CD8-positive, alpha-beta memory T cell (primary cell): ENCODE measurements at regions not wholly inside any gene's neighbourhood (a gene's known extent, or its start where the extent isn't known, plus 50 kb on each side); places are given as distances from the start of the nearest gene placed in this dataset.

Experiments
- CTCF ChIA-PET: fragments of 350-600 bp; sonication (Branson Sonifier 250); formaldehyde crosslinking; loops from one replicate; lab custom pipeline; 2021; ENCODE audit warnings: antibody characterized with exemption; lab: Charles Lee
- POLR2A ChIA-PET: fragments of 350-600 bp; sonication (Branson Sonifier 250); formaldehyde crosslinking; loops from one replicate; lab custom pipeline; 2021; ENCODE audit warnings: antibody characterized with exemption; lab: Charles Lee
- DNase-seq, 5 donors: peaks; one replicate each; pipeline versions ENCODE4 v3.0.0 to v3.0.0-alpha.2; 2020 to 2022; ENCODE audit warnings: mixed read lengths in 1 of 5
- H3K27ac ChIP-seq: one replicate; pipeline ENCODE4 v1.7.0; 2013; ENCODE audit warnings: low read depth, mild to moderate bottlenecking, low read length, moderate library complexity
- H3K27me3 ChIP-seq: 2 replicates; pipeline ENCODE4 v1.7.0; 2013; ENCODE audit warnings: low read length, mild to moderate bottlenecking; ENCODE audit not compliant: insufficient read depth, poor library complexity, severe bottlenecking
- H3K36me3 ChIP-seq: 2 replicates; pipeline ENCODE4 v1.7.0; 2013; ENCODE audit warnings: mild to moderate bottlenecking, low read length, moderate library complexity; ENCODE audit not compliant: insufficient read depth
- H3K4me1 ChIP-seq: 2 replicates; pipeline ENCODE4 v1.7.0; 2013; ENCODE audit warnings: mild to moderate bottlenecking, low read length, moderate library complexity; ENCODE audit not compliant: insufficient read depth
- H3K4me3 ChIP-seq: 2 replicates; pipeline ENCODE4 v1.7.0; 2013; ENCODE audit warnings: mild to moderate bottlenecking, low read length
- H3K9me3 ChIP-seq: 2 replicates; pipeline ENCODE4 v1.7.0; 2013; ENCODE audit warnings: mild to moderate bottlenecking, low read length
- H3K27ac Mint-ChIP-seq, 8 donors: one replicate each; pipeline ENCODE4 v1.8.0; 2020 to 2021; ENCODE audit warnings: mixed read lengths in 8 of 8, mild to moderate bottlenecking in 6 of 8, inconsistent platforms in 3 of 8, moderate library complexity in 3 of 8
- H3K27me3 Mint-ChIP-seq, 2 donors: one replicate each; pipeline ENCODE4 v1.8.0; 2020 to 2021; ENCODE audit warnings: mixed read lengths in 2 of 2, mild to moderate bottlenecking in 1 of 2, moderate library complexity in 1 of 2
- H3K36me3 Mint-ChIP-seq, 3 donors: one replicate each; pipeline ENCODE4 v1.8.0; 2020 to 2021; ENCODE audit warnings: mixed read lengths in 3 of 3, inconsistent platforms in 1 of 3, mild to moderate bottlenecking in 1 of 3
- H3K4me1 Mint-ChIP-seq, 3 donors: one replicate each; pipeline ENCODE4 v1.8.0; 2020 to 2021; ENCODE audit warnings: mixed read lengths in 3 of 3, inconsistent platforms in 1 of 3, mild to moderate bottlenecking in 1 of 3
- H3K4me3 Mint-ChIP-seq, 7 donors: one replicate each; pipeline ENCODE4 v1.8.0; 2020 to 2021; ENCODE audit warnings: mixed read lengths in 7 of 7, mild to moderate bottlenecking in 6 of 7, moderate library complexity in 4 of 7, inconsistent platforms in 2 of 7
- H3K9me3 Mint-ChIP-seq, 5 donors: one replicate each; pipeline ENCODE4 v1.8.0; 2020 to 2022; ENCODE audit warnings: mixed read lengths in 5 of 5, mild to moderate bottlenecking in 3 of 5, moderate library complexity in 2 of 5, inconsistent platforms in 1 of 5

DNA sequence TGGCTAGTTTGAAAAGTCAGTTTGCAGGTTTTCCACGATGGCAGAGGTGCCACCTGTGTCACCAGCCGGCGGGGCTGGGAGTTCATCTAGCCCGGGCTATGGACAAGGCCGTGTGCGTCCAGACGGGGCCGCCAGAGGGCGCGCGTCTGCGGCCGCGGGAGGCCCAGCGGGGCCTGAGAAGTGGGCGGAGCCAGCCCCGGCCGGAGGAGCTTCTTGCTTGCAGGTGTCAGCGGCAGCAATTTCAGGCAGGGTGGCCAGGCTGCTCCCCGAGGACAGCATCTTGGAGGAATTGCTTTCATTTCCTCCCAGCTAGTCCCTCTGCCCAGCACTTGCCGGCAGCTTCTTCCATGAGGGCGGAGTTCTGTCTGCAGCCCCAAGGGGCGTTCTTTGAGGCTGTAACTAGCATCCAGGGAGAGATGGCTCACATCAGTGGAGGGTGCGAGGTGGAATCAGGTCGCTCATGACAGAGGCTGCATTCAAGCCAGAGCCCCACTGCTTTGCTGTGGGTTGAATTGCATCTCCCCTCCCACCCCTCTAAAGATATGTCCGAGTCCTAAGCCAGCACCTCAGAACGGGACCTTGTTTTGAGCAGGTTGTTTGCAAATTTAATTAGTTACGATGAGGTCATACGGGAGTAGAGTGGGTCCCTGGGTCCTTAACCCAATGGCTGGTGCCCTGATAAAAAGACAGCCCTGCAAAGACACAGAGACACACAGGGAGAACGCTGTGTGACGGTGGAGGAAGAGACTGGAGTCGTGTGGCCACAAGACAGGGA is 85.9 kb upstream of the MKI67 start:
- H3K4me3 Mint-ChIP-seq: peak overlapping the region; percentile 85 to 93 (median 89)
- Histone ChIP-seq H3K27ac (no peak overlapping the region), H3K27me3 (no peaks in the 10 kb centered on the region), H3K4me3 (peak overlapping the region; percentile 47), H3K36me3 (no peaks in the 10 kb centered on the region), H3K4me1 (peaks cover 5% of the 10 kb centered on the region), H3K9me3 (no peaks in the 10 kb centered on the region)
- ChIA-PET POLR2A (interaction anchor here (0.6 to 1.5 kb wide), 2 partner anchors 17 to 25 kb away, joined by 6 read pairs; no protein-coding TSS in a partner anchor), CTCF (interaction anchor here (0.6 to 6.5 kb wide), 36 partner anchors 10 to 1916 kb away, joined by 3 to 68 read pairs (median 4); partner anchors contain the start of gene C10orf143)
- H3K9me3 Mint-ChIP-seq: no peaks in the 10 kb centered on the region
- no peaks in the 10 kb centered on the region for H3K36me3 Mint-ChIP-seq
- peaks cover 2 to 5% of the 10 kb centered on the region in 2 donors for H3K27me3 Mint-ChIP-seq
- H3K27ac Mint-ChIP-seq: peak overlapping the region; percentile 55 to 91 (median 84)
- H3K4me1 Mint-ChIP-seq: peaks cover 11 to 21% (median 13%) of the 10 kb centered on the region in 3 donors
- DNase-seq: peak; percentile 75 to 85 (median 78)

DNA sequence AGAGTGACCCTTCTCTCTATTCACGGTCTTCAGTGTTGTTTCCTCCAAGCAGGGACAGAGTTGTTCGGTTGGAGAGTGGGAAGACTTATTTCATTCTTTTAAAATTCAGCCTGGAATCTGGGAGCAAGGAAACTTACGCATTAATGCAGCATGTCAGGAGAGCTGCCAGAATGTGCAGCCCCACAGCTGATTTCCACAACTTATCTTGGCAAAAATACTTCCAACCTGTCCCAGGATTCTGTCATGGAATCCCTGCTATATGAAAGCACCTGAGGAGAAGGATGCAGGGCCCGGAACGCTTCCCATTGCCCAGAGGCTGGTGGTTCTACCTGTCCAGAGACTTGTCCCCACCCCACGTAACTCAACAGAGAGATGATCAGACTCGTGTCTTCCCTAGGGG is 86.9 kb upstream of the MKI67 start:
- no peaks in the 10 kb centered on the region for H3K27me3 ChIP-seq
- H3K36me3 ChIP-seq: no peaks in the 10 kb centered on the region
- H3K9me3 ChIP-seq: no peaks in the 10 kb centered on the region
- no peak overlapping the region for H3K27ac ChIP-seq
- H3K4me3 ChIP-seq: no peak overlapping the region
- peaks cover 5% of the 10 kb centered on the region for H3K4me1 ChIP-seq
- peaks cover 11 to 21% (median 13%) of the 10 kb centered on the region in 3 donors for H3K4me1 Mint-ChIP-seq
- no peaks in the 10 kb centered on the region for H3K36me3 Mint-ChIP-seq
- POLR2A ChIA-PET: no interaction called here
- no peak overlapping the region for H3K4me3 Mint-ChIP-seq
- H3K27ac Mint-ChIP-seq: peak overlapping the region in 1 of 8 donors; percentile 32
- CTCF ChIA-PET: interaction anchor here (1.2 to 6.5 kb wide), 10 partner anchors 20 to 1915 kb away, joined by 3 to 68 read pairs (median 8); no protein-coding TSS in a partner anchor
- no peaks in the 10 kb centered on the region for H3K9me3 Mint-ChIP-seq
- DNase-seq: no peak
- H3K27me3 Mint-ChIP-seq: peaks cover under 1 to 7% of the 10 kb centered on the region in 2 donors

DNA sequence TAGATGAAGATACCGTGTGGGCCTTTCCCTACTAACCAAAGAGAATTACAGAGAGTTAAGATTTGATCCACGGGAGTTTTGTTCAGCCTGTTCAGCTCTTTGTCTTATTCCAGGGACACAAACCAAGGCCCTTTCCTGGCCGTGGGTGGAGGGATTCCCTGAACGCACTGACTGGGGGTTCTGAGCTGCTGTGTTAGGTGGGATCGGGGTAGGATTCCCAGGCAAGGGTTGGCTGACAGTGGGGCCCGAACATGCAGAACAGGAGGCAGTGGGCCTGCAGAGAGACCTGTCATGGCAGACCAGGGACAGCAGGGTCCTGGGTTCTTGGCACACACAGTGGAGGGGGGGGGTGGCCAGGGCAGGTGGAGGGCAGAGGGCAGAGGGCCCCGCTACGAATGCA is 89.5 kb upstream of the MKI67 start:
- no peaks in the 10 kb centered on the region for H3K36me3 ChIP-seq
- no peaks in the 10 kb centered on the region for H3K9me3 ChIP-seq
- no peak overlapping the region for H3K4me3 Mint-ChIP-seq
- H3K4me1 ChIP-seq: no peaks in the 10 kb centered on the region
- no peaks in the 10 kb centered on the region for H3K27me3 ChIP-seq
- no peak overlapping the region for H3K27ac Mint-ChIP-seq
- no peak for DNase-seq
- H3K27me3 Mint-ChIP-seq: peaks cover 0 to 4% of the 10 kb centered on the region in 2 donors
- H3K36me3 Mint-ChIP-seq: no peaks in the 10 kb centered on the region
- no peaks in the 10 kb centered on the region for H3K9me3 Mint-ChIP-seq
- H3K4me3 ChIP-seq: no peak overlapping the region
- H3K27ac ChIP-seq: no peak overlapping the region
- peaks cover 10 to 11% (median 10%) of the 10 kb centered on the region in 3 donors for H3K4me1 Mint-ChIP-seq
- POLR2A ChIA-PET: no interaction called here
- CTCF ChIA-PET: no interaction called here

DNA sequence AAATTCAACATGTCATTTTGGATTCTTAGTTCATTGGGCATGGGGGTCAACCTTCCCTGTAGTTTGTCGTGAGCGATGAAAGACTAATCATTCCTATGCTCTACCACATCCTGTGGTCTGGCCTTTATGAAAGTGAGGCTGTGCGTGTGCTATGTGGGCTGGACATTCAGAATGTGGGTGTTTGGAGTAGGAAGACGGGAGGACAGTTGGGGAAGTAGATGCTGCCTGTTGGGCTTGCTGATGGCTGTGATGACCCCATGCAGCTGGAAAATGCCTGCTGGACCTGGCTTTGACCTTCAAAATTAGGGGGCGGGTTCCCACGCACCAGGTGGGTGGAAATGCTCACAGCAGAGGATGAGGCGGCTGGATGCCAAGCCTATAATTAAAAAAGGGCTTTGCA is 90.9 kb upstream of the MKI67 start:
- no peak overlapping the region for H3K27ac Mint-ChIP-seq
- peaks cover 6 to 10% (median 8%) of the 10 kb centered on the region in 3 donors for H3K4me1 Mint-ChIP-seq
- no peak overlapping the region for H3K4me3 Mint-ChIP-seq
- H3K27ac ChIP-seq: no peak overlapping the region
- peaks cover 9 to 14% of the 10 kb centered on the region in 2 donors for H3K27me3 Mint-ChIP-seq
- no peak overlapping the region for H3K4me3 ChIP-seq
- POLR2A ChIA-PET: no interaction called here
- no peak for DNase-seq
- no peaks in the 10 kb centered on the region for H3K36me3 ChIP-seq
- no peaks in the 10 kb centered on the region for H3K27me3 ChIP-seq
- CTCF ChIA-PET: interaction anchor here (1.4 kb wide), 1 partner anchor 166 kb away, joined by 3 read pairs; no protein-coding TSS in a partner anchor
- no peaks in the 10 kb centered on the region for H3K36me3 Mint-ChIP-seq
- no peaks in the 10 kb centered on the region for H3K4me1 ChIP-seq
- no peaks in the 10 kb centered on the region for H3K9me3 Mint-ChIP-seq
- no peaks in the 10 kb centered on the region for H3K9me3 ChIP-seq

DNA sequence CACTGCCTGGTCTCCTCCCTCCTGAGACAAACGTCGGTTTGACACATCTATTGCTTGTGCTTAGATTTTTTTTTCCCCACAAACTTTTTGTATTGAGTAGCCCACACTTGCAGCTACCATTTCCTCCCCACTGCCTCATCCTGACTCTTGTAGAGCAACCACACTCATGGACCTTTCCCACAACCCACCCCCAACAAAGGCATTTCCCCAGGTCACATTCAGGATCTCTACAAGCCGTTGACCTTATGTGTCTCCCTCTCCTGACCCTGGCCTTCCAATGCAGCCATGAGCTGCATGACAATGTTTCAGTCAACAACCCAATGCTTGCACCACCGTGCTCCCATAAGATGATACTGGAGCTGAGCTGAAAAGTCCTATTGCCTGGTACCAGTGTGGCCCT is 91.9 kb upstream of the MKI67 start:
- no peaks in the 10 kb centered on the region for H3K36me3 ChIP-seq
- peaks cover 9 to 19% of the 10 kb centered on the region in 2 donors for H3K27me3 Mint-ChIP-seq
- peak overlapping the region in 1 of 8 donors; percentile 64 for H3K27ac Mint-ChIP-seq
- H3K27me3 ChIP-seq: no peaks in the 10 kb centered on the region
- ChIA-PET CTCF (no interaction called here), POLR2A (no interaction called here)
- no peak overlapping the region for H3K4me3 ChIP-seq
- H3K36me3 Mint-ChIP-seq: no peaks in the 10 kb centered on the region
- H3K27ac ChIP-seq: no peak overlapping the region
- H3K4me1 ChIP-seq: no peaks in the 10 kb centered on the region
- no peaks in the 10 kb centered on the region for H3K9me3 Mint-ChIP-seq
- H3K4me1 Mint-ChIP-seq: peaks cover 4 to 8% (median 5%) of the 10 kb centered on the region in 3 donors
- H3K9me3 ChIP-seq: no peaks in the 10 kb centered on the region
- no peak for DNase-seq
- H3K4me3 Mint-ChIP-seq: peak overlapping the region in 1 of 7 donors; percentile 30

DNA sequence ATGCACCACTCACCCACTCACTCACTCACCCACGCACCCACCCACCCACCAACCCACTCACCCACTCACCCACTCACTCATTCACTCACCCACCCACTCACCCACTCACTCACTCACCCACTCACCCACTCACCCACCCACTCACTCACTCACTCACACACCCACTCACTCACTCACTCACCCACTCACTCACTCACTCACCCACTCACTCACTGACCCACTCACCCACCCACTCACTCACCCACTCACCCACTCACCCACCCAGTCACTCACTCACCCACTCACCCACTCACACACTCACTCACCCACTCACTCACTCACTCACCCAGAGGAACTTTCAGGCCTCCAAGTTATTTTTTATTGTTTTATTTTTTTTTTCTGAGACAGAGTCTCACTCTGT is 93.1 kb upstream of the MKI67 start:
- Mint-ChIP-seq H3K27me3 (peaks cover 13 to 29% of the 10 kb centered on the region in 2 donors), H3K36me3 (no peaks in the 10 kb centered on the region), H3K9me3 (no peaks in the 10 kb centered on the region), H3K27ac (no peak overlapping the region), H3K4me1 (peaks cover 4 to 8% (median 5%) of the 10 kb centered on the region in 3 donors), H3K4me3 (no peak overlapping the region)
- Histone ChIP-seq H3K4me3 (no peak overlapping the region), H3K27me3 (no peaks in the 10 kb centered on the region), H3K9me3 (no peaks in the 10 kb centered on the region), H3K27ac (no peak overlapping the region), H3K4me1 (no peaks in the 10 kb centered on the region), H3K36me3 (no peaks in the 10 kb centered on the region)
- POLR2A ChIA-PET: no interaction called here
- CTCF ChIA-PET: no interaction called here
- DNase-seq: no peak

DNA sequence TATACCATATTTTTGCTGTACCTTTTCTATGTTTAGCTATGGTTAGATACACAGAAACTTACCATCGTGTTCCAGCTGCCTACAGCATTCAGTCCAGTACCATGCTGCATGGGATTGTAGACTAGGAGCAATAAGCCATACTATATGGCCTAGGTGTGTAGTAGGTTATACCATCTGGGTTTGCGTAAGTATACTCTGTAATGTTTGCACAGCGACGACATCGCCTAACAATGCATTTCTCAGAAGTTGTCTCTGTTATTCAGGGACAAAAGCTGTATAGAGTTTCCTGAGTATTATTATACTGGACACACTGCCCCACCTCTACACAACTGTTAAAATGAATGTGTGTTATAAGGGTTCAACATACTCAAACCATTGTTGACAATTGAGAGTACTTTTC is 93.8 kb upstream of the MKI67 start:
- Mint-ChIP-seq H3K9me3 (no peaks in the 10 kb centered on the region), H3K27me3 (peaks cover 13 to 30% of the 10 kb centered on the region in 2 donors), H3K4me1 (peaks cover 4 to 8% (median 5%) of the 10 kb centered on the region in 3 donors), H3K36me3 (no peaks in the 10 kb centered on the region), H3K27ac (no peak overlapping the region), H3K4me3 (no peak overlapping the region)
- Histone ChIP-seq H3K9me3 (no peaks in the 10 kb centered on the region), H3K27ac (no peak overlapping the region), H3K27me3 (no peaks in the 10 kb centered on the region), H3K4me1 (no peaks in the 10 kb centered on the region), H3K4me3 (no peak overlapping the region), H3K36me3 (no peaks in the 10 kb centered on the region)
- CTCF ChIA-PET: no interaction called here
- no peak for DNase-seq
- POLR2A ChIA-PET: no interaction called here

DNA sequence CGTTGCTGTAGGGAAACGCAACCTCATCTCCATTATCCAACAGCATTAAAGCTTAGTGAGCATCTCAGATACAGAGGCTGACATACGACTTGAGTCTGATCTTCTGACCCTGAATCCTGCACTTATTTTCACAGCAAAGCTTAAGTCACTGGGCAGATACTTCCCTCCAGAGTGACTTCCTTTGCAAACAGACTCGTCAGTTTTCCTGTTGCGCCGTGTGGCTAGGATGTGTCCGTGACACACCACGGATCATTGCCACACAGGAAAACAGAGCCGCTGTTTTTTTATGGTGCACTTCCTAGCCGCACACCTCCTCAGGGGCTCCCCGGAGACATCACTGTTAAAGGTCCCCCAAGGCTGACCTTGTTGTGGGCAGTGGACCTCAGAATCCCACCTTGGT is 94.9 kb upstream of the MKI67 start:
- ChIA-PET CTCF (no interaction called here), POLR2A (no interaction called here)
- no peak for DNase-seq
- Histone ChIP-seq H3K36me3 (no peaks in the 10 kb centered on the region), H3K4me3 (no peak overlapping the region), H3K4me1 (no peaks in the 10 kb centered on the region), H3K9me3 (no peaks in the 10 kb centered on the region), H3K27ac (no peak overlapping the region), H3K27me3 (no peaks in the 10 kb centered on the region)
- Mint-ChIP-seq H3K9me3 (peaks cover 0 to 7% (median 0%) of the 10 kb centered on the region in 5 donors), H3K36me3 (no peaks in the 10 kb centered on the region), H3K4me3 (no peak overlapping the region), H3K4me1 (peaks cover 4 to 8% (median 5%) of the 10 kb centered on the region in 3 donors), H3K27me3 (peaks cover 14 to 39% of the 10 kb centered on the region in 2 donors), H3K27ac (no peak overlapping the region)
